IMR-90 (cell line): ENCODE measurements at regions not wholly inside any gene's neighbourhood (a gene's known extent, or its start where the extent isn't known, plus 50 kb on each side); places are given as distances from the start of the nearest gene placed in this dataset.

Source experiments
- ATAC-seq: fragments of 200-7000 bp; cut with Tn5 transposase; 2 replicates; pipeline ENCODE4 v1.9.1; 2020; ENCODE audit warnings: low read depth, mild to moderate bottlenecking, moderate library complexity
- BruUV-seq: library from RNA; stranded (reverse); fragments of 400-500 nt; replicated peaks from 2 replicates; lab custom pipeline; 2021; lab: Mats Ljungman, UMichigan
- CTCF ChIA-PET: fragments of 300-600 bp; formaldehyde crosslinking; extraction: SDS; loops from one replicate; lab custom pipeline; 2021; ENCODE audit warnings: antibody characterized with exemption; lab: Yijun Ruan, JAX
- POLR2A ChIA-PET: fragments of 300-600 bp; sonication (Branson Sonifier 250); formaldehyde crosslinking; loops from one replicate; lab custom pipeline; 2022; ENCODE audit warnings: antibody characterized with exemption; ENCODE audit not compliant: unreplicated experiment; lab: Charles Lee
- DNase-seq: peaks from one replicate; pipeline ENCODE4 v3.0.0; 2013
- H2AFZ ChIP-seq: replicated peaks from 2 replicates; pipeline ENCODE3; 2013; ENCODE audit warnings: low read length, mild to moderate bottlenecking; ENCODE audit not compliant: poor library complexity
- H2AK5ac ChIP-seq: 2 replicates; pipeline ENCODE4 v1.6.1; 2013; ENCODE audit warnings: low read depth, low read length, inconsistent platforms
- H2AK9ac ChIP-seq: replicated peaks from 2 replicates; pipeline ENCODE3; 2013; ENCODE audit warnings: mild to moderate bottlenecking, low read depth, low read length, moderate library complexity; ENCODE audit not compliant: poor library complexity
- H2BK120ac ChIP-seq: 2 replicates; pipeline ENCODE4 v1.6.1; 2013; ENCODE audit warnings: low read depth, low read length, inconsistent platforms
- H2BK15ac ChIP-seq: 3 replicates; pipeline ENCODE4 v1.6.1; 2013; ENCODE audit warnings: low read depth, low read length, inconsistent platforms
- H2BK20ac ChIP-seq: 2 replicates; pipeline ENCODE4 v1.6.1; 2013; ENCODE audit warnings: low read depth, mild to moderate bottlenecking, inconsistent platforms, low read length, moderate library complexity
- H2BK5ac ChIP-seq: 2 replicates; pipeline ENCODE4 v1.6.1; 2013; ENCODE audit warnings: mild to moderate bottlenecking, low read depth, low read length, inconsistent platforms; ENCODE audit not compliant: poor library complexity, severe bottlenecking
- H3K14ac ChIP-seq: replicated peaks from 2 replicates; pipeline ENCODE4 v1.6.1; 2013; ENCODE audit warnings: low read depth, low read length, inconsistent platforms
- H3K18ac ChIP-seq: 2 replicates; pipeline ENCODE4 v1.6.1; 2013; ENCODE audit warnings: low read depth, low read length, control low read depth
- H3K23ac ChIP-seq: 2 replicates; pipeline ENCODE4 v1.6.1; 2013; ENCODE audit warnings: low read depth, low read length, inconsistent platforms
- H3K27ac ChIP-seq: 2 replicates; pipeline ENCODE4 v1.5.1; 2013; ENCODE audit warnings: mild to moderate bottlenecking, control low read depth, low read length; ENCODE audit not compliant: insufficient read depth
- H3K27me3 ChIP-seq: 2 replicates; pipeline ENCODE4 v1.6.1; 2013; ENCODE audit warnings: low read length; ENCODE audit not compliant: control insufficient read depth, insufficient read depth
- H3K36me3 ChIP-seq: 2 replicates; pipeline ENCODE4 v1.6.1; 2013; ENCODE audit warnings: low read length, mixed read lengths; ENCODE audit not compliant: control insufficient read depth, insufficient read depth
- H3K4ac ChIP-seq: 2 replicates; pipeline ENCODE4 v1.6.1; 2013; ENCODE audit warnings: low read depth, low read length, inconsistent platforms
- H3K4me1 ChIP-seq: 2 replicates; pipeline ENCODE4 v1.6.1; 2013; ENCODE audit warnings: low read length, mixed read lengths; ENCODE audit not compliant: control insufficient read depth, insufficient read depth
- H3K4me2 ChIP-seq: 2 replicates; pipeline ENCODE4 v1.6.1; 2013; ENCODE audit warnings: low read depth, mild to moderate bottlenecking, control low read depth, low read length, moderate library complexity
- H3K4me3 ChIP-seq: 2 replicates; pipeline ENCODE4 v1.5.1; 2013; ENCODE audit warnings: low read depth, mild to moderate bottlenecking, control low read depth, low read length, moderate library complexity; ENCODE audit not compliant: insufficient read depth
- H3K56ac ChIP-seq: 2 replicates; pipeline ENCODE4 v1.6.1; 2013; ENCODE audit warnings: low read length, inconsistent platforms; ENCODE audit not compliant: insufficient read depth; ENCODE audit errors: extremely low read depth
- H3K79me1 ChIP-seq, 2 experiments: 2 replicates each; pipeline ENCODE4 v1.6.1; 2013; ENCODE audit warnings: low read length in 2 of 2, inconsistent platforms in 1 of 2, low read depth in 1 of 2
- H3K9ac ChIP-seq: 2 replicates; pipeline ENCODE4 v1.6.1; 2013; ENCODE audit warnings: low read depth, low read length, control low read depth
- H3K9me1 ChIP-seq: 2 replicates; pipeline ENCODE4 v1.6.1; 2013; ENCODE audit warnings: low read length, inconsistent platforms; ENCODE audit not compliant: insufficient read depth
- H3K9me3 ChIP-seq: 2 replicates; pipeline ENCODE4 v1.6.1; 2013; ENCODE audit warnings: low read length; ENCODE audit not compliant: control insufficient read depth, insufficient read depth
- H4K20me1 ChIP-seq: 2 replicates; pipeline ENCODE4 v1.6.1; 2013; ENCODE audit warnings: low read length, inconsistent platforms; ENCODE audit not compliant: insufficient read depth
- H4K5ac ChIP-seq: 2 replicates; pipeline ENCODE4 v1.6.1; 2013; ENCODE audit warnings: mild to moderate bottlenecking, low read depth, low read length, control low read depth
- H4K8ac ChIP-seq, 2 experiments: 2 replicates each; pipeline ENCODE4 v1.6.1; 2013; ENCODE audit warnings: low read depth in 2 of 2, low read length in 2 of 2, control low read depth in 1 of 2, inconsistent platforms in 1 of 2
- H4K91ac ChIP-seq: 2 replicates; pipeline ENCODE4 v1.6.1; 2013; ENCODE audit warnings: low read depth, low read length, inconsistent platforms; ENCODE audit not compliant: insufficient read depth
- BHLHE40 ChIP-seq: fragments of 150-350 bp; IDR thresholded peaks from 2 replicates; pipeline ENCODE4 v1.6.1; 2016; ENCODE audit warnings: mild to moderate bottlenecking, low read depth, low read length
- MAFK ChIP-seq: IDR thresholded peaks from 2 replicates; pipeline ENCODE4 v1.6.1; 2012; ENCODE audit warnings: low read depth, low read length, improper control_type of control experiment
- POLR2A ChIP-seq: IDR thresholded peaks from 2 replicates; pipeline ENCODE4 v1.6.1; 2012; ENCODE audit warnings: mild to moderate bottlenecking, low read depth, low read length
- RAD21 ChIP-seq: IDR thresholded peaks from 2 replicates; pipeline ENCODE4 v1.6.1; 2012; ENCODE audit warnings: low read length, improper control_type of control experiment
- SMC3 ChIP-seq: fragments of 150-350 bp; IDR thresholded peaks from 2 replicates; pipeline ENCODE4 v1.6.1; 2016; ENCODE audit warnings: low read depth, mild to moderate bottlenecking, antibody characterized with exemption, low read length, moderate library complexity
- WGBS, 2 experiments: methylation state at CpG; one replicate each; pipeline versions ENCODE4 v1.1.5 to v1.1.7; 2013; ENCODE audit warnings: missing lambda C conversion rate in 2 of 2; ENCODE audit not compliant: insufficient read length in 1 of 2; ENCODE audit errors: extremely low coverage in 2 of 2; 5-methylcytosine and 5-hydroxymethylcytosine counted together
- dilution Hi-C: fragments of 300-500 bp; cut with HindIII; formaldehyde crosslinking; loops from one replicate; pipeline ENCODE4 v1.14.3; 2018; ENCODE audit warnings: low sequenced_read_pairs; ENCODE audit not compliant: unreplicated experiment
- in situ Hi-C: fragments of 300-500 bp; cut with MboI; formaldehyde crosslinking; loops from 3 replicates; pipeline ENCODE4 v1.14.3; 2019; ENCODE audit warnings: low sequenced_read_pairs, inconsistent platforms, mixed read lengths
- intact Hi-C: fragments of 100-400 bp; cut with micrococcal nuclease; formaldehyde crosslinking; loops from 2 replicates; pipeline ENCODE4 v1.10.0; 2022
- TF ChIP-seq, protein P1 (sequence below): fragments of 150-350 bp; IDR thresholded peaks from 2 replicates; pipeline ENCODE4 v1.6.1; 2016; ENCODE audit warnings: low read depth, mild to moderate bottlenecking, low read length, moderate library complexity, borderline replicate concordance
- TF ChIP-seq, protein P2 (sequence below): conservative IDR thresholded peaks from 2 replicates; pipeline ENCODE4 v1.5.1; 2012; ENCODE audit warnings: mild to moderate bottlenecking, low read depth, low read length, improper control_type of control experiment

DNA sequence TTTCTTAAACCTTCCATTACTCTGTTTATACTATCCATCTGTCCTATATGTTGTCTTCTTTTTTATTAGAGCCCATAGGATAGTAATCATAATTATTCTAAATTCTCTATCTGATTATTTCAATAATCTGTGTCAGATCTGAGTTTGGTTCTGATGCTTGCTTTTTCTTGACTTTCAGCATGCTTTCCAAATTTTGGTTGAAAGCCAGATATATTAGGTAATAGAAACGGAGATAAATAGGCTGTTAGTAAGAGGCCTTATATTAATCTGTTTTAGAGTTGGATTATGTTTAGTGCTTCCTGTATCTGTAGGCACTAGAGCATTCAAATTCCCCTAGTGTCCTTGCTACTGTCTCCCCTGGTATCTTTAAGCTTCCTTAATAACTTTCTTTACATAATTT lies 939.9 kb upstream of the GHITM start:
- DNase-seq (no peak), ATAC-seq (no peak)
- Histone ChIP-seq H2AFZ (no peak overlapping the region), H3K9ac (no peak overlapping the region), H2BK120ac (no peak overlapping the region), H3K56ac (no peak overlapping the region), H2AK5ac (no peak overlapping the region), H3K27ac (no peak overlapping the region), H4K8ac (no peak overlapping the region), H4K20me1 (no peaks in the 10 kb centered on the region), H2AK9ac (no peak overlapping the region), H3K4me3 (no peak overlapping the region), H3K79me1 (no peaks in the 10 kb centered on the region), H3K9me1 (no peaks in the 10 kb centered on the region), H2BK5ac (no peak overlapping the region), H3K14ac (no peak overlapping the region), H3K27me3 (no peaks in the 10 kb centered on the region), H2BK15ac (no peak overlapping the region), H2BK20ac (no peak overlapping the region), H3K4me2 (no peak overlapping the region), H3K23ac (no peak overlapping the region), H3K4me1 (no peaks in the 10 kb centered on the region), H3K18ac (no peak overlapping the region), H4K91ac (no peak overlapping the region), H3K9me3 (no peaks in the 10 kb centered on the region), H4K5ac (no peak overlapping the region), H3K36me3 (no peaks in the 10 kb centered on the region), H3K4ac (no peak overlapping the region)
- ChIA-PET CTCF (no interaction called here), POLR2A (no interaction called here)
- intact Hi-C loops (no loop called here), in situ Hi-C loops (no loop called here), dilution Hi-C loops (no loop called here)
- no peak for TF ChIP-seq SMC3
- TF ChIP-seq, protein P1, sequence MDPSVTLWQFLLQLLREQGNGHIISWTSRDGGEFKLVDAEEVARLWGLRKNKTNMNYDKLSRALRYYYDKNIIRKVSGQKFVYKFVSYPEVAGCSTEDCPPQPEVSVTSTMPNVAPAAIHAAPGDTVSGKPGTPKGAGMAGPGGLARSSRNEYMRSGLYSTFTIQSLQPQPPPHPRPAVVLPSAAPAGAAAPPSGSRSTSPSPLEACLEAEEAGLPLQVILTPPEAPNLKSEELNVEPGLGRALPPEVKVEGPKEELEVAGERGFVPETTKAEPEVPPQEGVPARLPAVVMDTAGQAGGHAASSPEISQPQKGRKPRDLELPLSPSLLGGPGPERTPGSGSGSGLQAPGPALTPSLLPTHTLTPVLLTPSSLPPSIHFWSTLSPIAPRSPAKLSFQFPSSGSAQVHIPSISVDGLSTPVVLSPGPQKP: no peak
- TF ChIP-seq POLR2A: no peak
- TF ChIP-seq, protein P2, sequence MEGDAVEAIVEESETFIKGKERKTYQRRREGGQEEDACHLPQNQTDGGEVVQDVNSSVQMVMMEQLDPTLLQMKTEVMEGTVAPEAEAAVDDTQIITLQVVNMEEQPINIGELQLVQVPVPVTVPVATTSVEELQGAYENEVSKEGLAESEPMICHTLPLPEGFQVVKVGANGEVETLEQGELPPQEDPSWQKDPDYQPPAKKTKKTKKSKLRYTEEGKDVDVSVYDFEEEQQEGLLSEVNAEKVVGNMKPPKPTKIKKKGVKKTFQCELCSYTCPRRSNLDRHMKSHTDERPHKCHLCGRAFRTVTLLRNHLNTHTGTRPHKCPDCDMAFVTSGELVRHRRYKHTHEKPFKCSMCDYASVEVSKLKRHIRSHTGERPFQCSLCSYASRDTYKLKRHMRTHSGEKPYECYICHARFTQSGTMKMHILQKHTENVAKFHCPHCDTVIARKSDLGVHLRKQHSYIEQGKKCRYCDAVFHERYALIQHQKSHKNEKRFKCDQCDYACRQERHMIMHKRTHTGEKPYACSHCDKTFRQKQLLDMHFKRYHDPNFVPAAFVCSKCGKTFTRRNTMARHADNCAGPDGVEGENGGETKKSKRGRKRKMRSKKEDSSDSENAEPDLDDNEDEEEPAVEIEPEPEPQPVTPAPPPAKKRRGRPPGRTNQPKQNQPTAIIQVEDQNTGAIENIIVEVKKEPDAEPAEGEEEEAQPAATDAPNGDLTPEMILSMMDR: no peak
- no peak for TF ChIP-seq BHLHE40
- TF ChIP-seq RAD21: no peak
- TF ChIP-seq MAFK: no peak
- WGBS, 2 experiments: no CpG with 5 or more reads among the region's 1 CpG
- no TSS peak for BruUV-seq
